Spleen (tissue), 11 donors: ENCODE measurements at regions not wholly inside any gene's neighbourhood (a gene's known extent, or its start where the extent isn't known, plus 50 kb on each side); places are given as distances from the start of the nearest gene placed in this dataset.

Experiments
- DNase-seq: peaks from one replicate; pipeline ENCODE4 v3.0.0-alpha.2; 2020
- H3K27ac ChIP-seq, 8 donors: fragments of 200-600 bp; sonication (generic) in 7 of 8; 1 replicate in 4 of 8; 2 replicates in 4 of 8; pipeline versions ENCODE4 v1.5.0 to v1.8.0; 2016 to 2021; ENCODE audit warnings: inconsistent platforms in 4 of 8, mild to moderate bottlenecking in 4 of 8, moderate library complexity in 1 of 8
- H3K27me3 ChIP-seq, 7 donors: fragments of 200-600 bp; sonication (generic) in 6 of 7; replicated peaks in 1 of 7; 1 replicate in 4 of 7; 2 replicates in 3 of 7; pipeline versions ENCODE4 v1.5.0 to v1.8.0; 2016 to 2021; ENCODE audit warnings: inconsistent platforms in 3 of 7, mild to moderate bottlenecking in 1 of 7
- H3K36me3 ChIP-seq, 6 donors: fragments of 200-600 bp; sonication (generic) in 5 of 6; 1 replicate in 4 of 6; 2 replicates in 2 of 6; pipeline versions ENCODE4 v1.5.0 to v1.8.0; 2016 to 2021; ENCODE audit warnings: inconsistent platforms in 2 of 6
- H3K4me1 ChIP-seq, 6 donors: fragments of 200-600 bp; sonication (generic) in 5 of 6; 1 replicate in 3 of 6; 2 replicates in 3 of 6; pipeline versions ENCODE4 v1.5.0 to v1.8.0; 2016 to 2021; ENCODE audit warnings: inconsistent platforms in 3 of 6
- H3K4me3 ChIP-seq, 8 donors: fragments of 200-600 bp; sonication (generic) in 7 of 8; 1 replicate in 4 of 8; 2 replicates in 4 of 8; pipeline versions ENCODE4 v1.5.0 to v1.8.0; 2016 to 2021; ENCODE audit warnings: inconsistent platforms in 4 of 8, mild to moderate bottlenecking in 4 of 8, moderate library complexity in 2 of 8
- H3K9me3 ChIP-seq, 8 donors: fragments of 200-600 bp; sonication (generic) in 7 of 8; 1 replicate in 4 of 8; 2 replicates in 4 of 8; pipeline versions ENCODE4 v1.5.0 to v1.8.0; 2016 to 2021; ENCODE audit warnings: inconsistent platforms in 4 of 8
- CTCF ChIP-seq, 11 experiments: fragments of 200-600 bp in 7 of 11; fragments of 450-650 bp in 4 of 11; sonication (generic) in 4 of 11; IDR thresholded peaks in 8 of 11; conservative IDR thresholded peaks in 3 of 11; 1 replicate in 7 of 11; 2 replicates in 4 of 11; pipeline versions ENCODE4 v1.4.0 to v1.8.0; 2016 to 2021; ENCODE audit warnings: antibody characterized with exemption in 11 of 11, inconsistent platforms in 4 of 11, mild to moderate bottlenecking in 1 of 11
- POLR2A ChIP-seq, 3 donors: fragments of 450-650 bp; IDR thresholded peaks; one replicate each; pipeline ENCODE4 v1.5.1; 2017; ENCODE audit warnings: antibody characterized with exemption in 3 of 3, mild to moderate bottlenecking in 1 of 3
- POLR2AphosphoS5 ChIP-seq, 3 donors: sonication (generic); formaldehyde crosslinking; IDR thresholded peaks; one replicate each; pipeline ENCODE4 v1.5.1; 2017; ENCODE audit warnings: antibody characterized with exemption in 3 of 3
- WGBS, 5 donors: extraction: QIAGEN DNeasy Blood & Tissue Kit in 3 of 5; methylation state at CpG; one replicate each; pipeline versions ENCODE4 v1.1.5 to v1.1.7; 2013 to 2018; 5-methylcytosine and 5-hydroxymethylcytosine counted together
- intact Hi-C: fragments of 100-400 bp; cut with DNase I; formaldehyde crosslinking; loops from one replicate; pipeline ENCODE4 v1.15.0; 2023; ENCODE audit warnings: low total_unique reads
- donor health status: healthy with polysubstance abuse.
- donor health status: DM: no; HTN: no; CAD: no; lungs with moderate emphysema.
- donor health status: DM: no; HTN: no; CAD: no.
- donor health status: Bipolar disorder and iron deficiency.
- donor health status: healthy.
- donor health status: DM: no; HTN: no; CAD: no.
- donor health status: DM: yes; HTN: yes; CAD: no.

DNA sequence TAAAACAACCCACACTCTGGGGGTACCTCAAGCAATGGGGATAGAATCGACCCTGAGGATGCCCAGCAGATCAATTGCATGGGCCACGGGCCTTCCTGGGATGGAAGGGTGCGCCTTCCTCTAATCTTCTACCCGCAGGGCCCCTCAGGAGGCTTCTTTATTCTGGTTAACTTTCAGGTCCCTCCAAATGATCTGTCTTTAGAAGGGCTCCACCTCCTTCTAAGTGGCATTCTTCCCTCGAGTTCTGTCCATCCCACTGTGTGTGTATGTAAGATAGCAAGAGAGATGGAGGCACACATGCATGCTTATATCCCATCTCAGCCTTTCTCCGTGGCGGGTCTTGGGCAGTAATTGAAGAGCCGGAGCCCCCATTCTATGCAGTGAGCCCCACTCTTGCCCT lies 125.7 kb downstream of the MRM1 start:
- intact Hi-C loops, result no loop called here
- Histone ChIP-seq H3K27me3 (peaks cover 0 to 47% (median 17%) of the 10 kb centered on the region in 7 donors), H3K4me3 (no peak overlapping the region), H3K36me3 (no peaks in the 10 kb centered on the region), H3K4me1 (peaks cover 0 to 42% (median 12%) of the 10 kb centered on the region in 6 donors), H3K27ac (no peak overlapping the region), H3K9me3 (no peaks in the 10 kb centered on the region)
- DNase-seq, result no peak
- 89 to 95% (median 90%) methylated on average over 8 of the region's 8 CpGs for WGBS, 5 donors
- TF ChIP-seq CTCF (IDR thresholded peaks at IDR 0.05 in 8 of 11, conservative IDR thresholded peaks at IDR 0.05 in 3 of 11), result no peak
- TF ChIP-seq POLR2AphosphoS5 (IDR thresholded peaks at IDR 0.05), result no peak
- TF ChIP-seq POLR2A (IDR thresholded peaks at IDR 0.05), result no peak

- Histone ChIP-seq H3K4me3 (no peak overlapping the region), H3K27me3 (peaks cover 0 to 53% (median 17%) of the 10 kb centered on the region in 7 donors), H3K27ac (no peak overlapping the region), H3K36me3 (no peaks in the 10 kb centered on the region), H3K4me1 (peaks cover 0 to 37% (median 9%) of the 10 kb centered on the region in 6 donors), H3K9me3 (no peaks in the 10 kb centered on the region)
- WGBS, 5 donors, result 24 to 71% (median 44%) methylated on average over 4 of the region's 4 CpGs
- TF ChIP-seq POLR2AphosphoS5 (IDR thresholded peaks at IDR 0.05) (no peak), CTCF (IDR thresholded peaks at IDR 0.05 in 8 of 11, conservative IDR thresholded peaks at IDR 0.05 in 3 of 11) (no peak), POLR2A (IDR thresholded peaks at IDR 0.05) (no peak)
- no peak for DNase-seq
- intact Hi-C loops, result no loop called here
Measured at GRCh38 chr17:36727577-36727976, 126.2 kb downstream of the MRM1 start.

DNA sequence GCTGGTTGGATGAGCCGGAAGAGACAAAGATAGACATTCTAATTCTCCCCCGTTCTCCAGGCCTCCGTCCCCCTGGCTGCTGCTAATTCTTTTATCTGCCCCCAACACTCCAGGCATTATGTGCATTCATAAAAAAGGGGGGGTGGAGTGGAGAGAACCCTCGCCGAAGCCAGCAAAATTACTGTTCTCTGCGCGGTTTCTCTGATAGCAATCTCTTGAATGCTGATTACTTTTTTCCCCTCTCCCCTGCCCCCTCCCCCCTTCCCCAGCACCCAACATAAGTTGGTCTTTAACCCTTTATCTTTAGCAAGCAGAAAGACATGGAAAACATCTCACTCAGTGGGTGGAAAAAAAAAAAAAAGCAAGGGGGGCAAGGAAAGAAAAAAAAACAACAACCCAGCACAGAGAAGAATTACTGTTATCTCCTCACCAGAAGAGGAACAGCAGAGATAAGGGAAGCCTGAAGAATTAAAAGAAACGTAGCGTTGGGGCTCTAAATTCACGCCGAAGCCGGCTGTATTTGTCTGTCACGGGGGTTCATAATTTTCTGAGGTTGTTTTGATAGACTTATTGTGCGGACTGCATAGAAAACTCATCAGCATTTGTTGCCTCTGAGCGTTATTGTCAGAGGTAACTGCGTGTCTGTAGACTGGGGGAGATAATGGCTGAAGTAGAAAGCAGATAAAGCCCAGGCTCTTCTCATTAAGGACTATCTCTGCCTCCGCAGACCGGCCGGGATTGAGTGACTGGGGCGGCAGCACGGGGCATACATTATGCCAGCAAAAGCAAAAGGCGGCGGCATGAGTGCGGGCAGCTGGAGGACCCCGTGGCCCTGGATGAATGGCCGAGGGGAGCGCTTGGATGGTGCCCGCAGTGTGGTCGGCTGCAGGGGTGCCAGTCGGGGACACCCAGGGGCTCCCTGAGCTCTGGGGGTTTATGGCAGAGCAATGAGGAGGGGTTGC lies 126.9 kb downstream of the MRM1 start:
- Histone ChIP-seq H3K27me3 (peaks cover 0 to 60% (median 22%) of the 10 kb centered on the region in 7 donors), H3K9me3 (no peaks in the 10 kb centered on the region), H3K36me3 (no peaks in the 10 kb centered on the region), H3K27ac (no peak overlapping the region), H3K4me1 (peaks cover 0 to 30% (median 1%) of the 10 kb centered on the region in 6 donors), H3K4me3 (no peak overlapping the region)
- TF ChIP-seq POLR2A (IDR thresholded peaks at IDR 0.05) (no peak), CTCF (IDR thresholded peaks at IDR 0.05 in 8 of 11, conservative IDR thresholded peaks at IDR 0.05 in 3 of 11) (no peak), POLR2AphosphoS5 (IDR thresholded peaks at IDR 0.05) (no peak)
- DNase-seq, result no peak
- intact Hi-C loops, result no loop called here
- 23 to 35% (median 27%) methylated on average over 27 to 30 of the region's 30 CpGs for WGBS, 5 donors

GRCh38 chr17:36730095-36730808 lies 128.9 kb downstream of the MRM1 start:
- intact Hi-C loops, result no loop called here
- peaks cover 0 to 63% (median 22%) of the 10 kb centered on the region in 7 donors for H3K27me3 ChIP-seq
- DNase-seq, result peak; percentile 51
- H3K27ac ChIP-seq, result no peak overlapping the region
- no peaks in the 10 kb centered on the region for H3K9me3 ChIP-seq
- H3K4me3 ChIP-seq, result no peak overlapping the region
- WGBS, 5 donors, result 68 to 79% (median 69%) methylated on average over 9 of the region's 9 CpGs
- H3K4me1 ChIP-seq, result peaks cover 0 to 25% (median 0%) of the 10 kb centered on the region in 6 donors
- no peak for TF ChIP-seq CTCF (IDR thresholded peaks at IDR 0.05 in 8 of 11, conservative IDR thresholded peaks at IDR 0.05 in 3 of 11)
- TF ChIP-seq POLR2A (IDR thresholded peaks at IDR 0.05), result no peak
- no peak for TF ChIP-seq POLR2AphosphoS5 (IDR thresholded peaks at IDR 0.05)
- no peaks in the 10 kb centered on the region for H3K36me3 ChIP-seq
